Thyroid gland (tissue), 4 donors: ENCODE measurements at regions not wholly inside any gene's neighbourhood (a gene's known extent, or its start where the extent isn't known, plus 50 kb on each side); places are given as distances from the start of the nearest gene placed in this dataset.

ENCODE experiments used
- DNase-seq, 2 donors: peaks; one replicate each; pipeline ENCODE4 v3.0.0-alpha.2; 2019
- H3K27ac ChIP-seq, 3 donors: fragments of 200-600 bp; sonication (generic); 1 replicate in 2 of 3; 2 replicates in 1 of 3; pipeline ENCODE4 v1.5.1; 2016 to 2019; ENCODE audit warnings: mild to moderate bottlenecking in 1 of 3, moderate library complexity in 1 of 3
- H3K27me3 ChIP-seq: fragments of 200-600 bp; sonication (generic); one replicate; pipeline ENCODE4 v1.5.1; 2019
- H3K36me3 ChIP-seq, 2 donors: fragments of 200-600 bp; sonication (generic); one replicate each; pipeline ENCODE4 v1.5.1; 2016 to 2019
- H3K4me1 ChIP-seq, 2 donors: fragments of 200-600 bp; sonication (generic); one replicate each; pipeline ENCODE4 v1.5.1; 2017 to 2019
- H3K4me3 ChIP-seq, 3 donors: fragments of 200-600 bp; sonication (generic); replicated peaks in 1 of 3; 1 replicate in 2 of 3; 2 replicates in 1 of 3; pipeline ENCODE4 v1.5.1; 2016; ENCODE audit warnings: mild to moderate bottlenecking in 1 of 3
- H3K9me3 ChIP-seq: fragments of 200-600 bp; sonication (generic); one replicate; pipeline ENCODE4 v1.5.1; 2017
- POLR2A ChIP-seq, 2 donors: fragments of 450-650 bp; IDR thresholded peaks; one replicate each; pipeline ENCODE4 v1.6.1; 2017; ENCODE audit warnings: antibody characterized with exemption in 2 of 2, mild to moderate bottlenecking in 2 of 2, moderate library complexity in 1 of 2
- WGBS, 2 donors: methylation state at CpG; one replicate each; pipeline ENCODE4 v1.1.5; 2017; 5-methylcytosine and 5-hydroxymethylcytosine counted together
- intact Hi-C: fragments of 100-400 bp; cut with DNase I; formaldehyde crosslinking; loops from one replicate; pipeline ENCODE4 v1.15.1; 2023
- TF ChIP-seq, protein P1 (sequence below), 6 experiments: fragments of 200-600 bp in 3 of 6; fragments of 450-650 bp in 3 of 6; sonication (generic) in 3 of 6; IDR thresholded peaks; one replicate each; pipeline ENCODE4 v1.5.1; 2016 to 2019; ENCODE audit warnings: antibody characterized with exemption in 6 of 6, mild to moderate bottlenecking in 2 of 6, inconsistent platforms in 1 of 6, moderate library complexity in 1 of 6

DNA sequence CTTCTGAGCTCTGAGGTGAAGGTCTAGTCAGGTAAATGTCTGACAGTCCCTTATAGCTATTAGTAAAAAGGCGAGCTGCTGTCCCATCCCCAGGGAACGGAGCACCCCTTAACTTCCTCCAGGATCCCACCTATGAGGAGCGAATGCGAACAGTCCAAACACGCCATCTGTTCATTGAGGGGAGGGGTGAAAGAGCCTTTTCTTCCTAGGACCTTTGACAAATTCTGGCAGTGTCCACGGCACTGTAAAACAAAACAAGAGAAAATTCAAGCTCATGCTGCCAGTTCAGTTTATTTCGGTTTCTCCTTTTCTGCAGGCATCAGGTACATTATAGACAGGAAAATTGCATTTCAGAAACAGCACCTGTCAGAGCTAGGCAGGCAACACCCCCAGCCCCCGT is 253.8 kb upstream of the CADM1 start:
- Histone ChIP-seq H3K9me3 (no peaks in the 10 kb centered on the region), H3K36me3 (no peaks in the 10 kb centered on the region), H3K27me3 (no peaks in the 10 kb centered on the region), H3K4me1 (peaks cover 5 to 8% of the 10 kb centered on the region in 2 donors), H3K27ac (no peak overlapping the region), H3K4me3 (no peak overlapping the region)
- no peak for TF ChIP-seq POLR2A (IDR thresholded peaks at IDR 0.05)
- TF ChIP-seq, protein P1, sequence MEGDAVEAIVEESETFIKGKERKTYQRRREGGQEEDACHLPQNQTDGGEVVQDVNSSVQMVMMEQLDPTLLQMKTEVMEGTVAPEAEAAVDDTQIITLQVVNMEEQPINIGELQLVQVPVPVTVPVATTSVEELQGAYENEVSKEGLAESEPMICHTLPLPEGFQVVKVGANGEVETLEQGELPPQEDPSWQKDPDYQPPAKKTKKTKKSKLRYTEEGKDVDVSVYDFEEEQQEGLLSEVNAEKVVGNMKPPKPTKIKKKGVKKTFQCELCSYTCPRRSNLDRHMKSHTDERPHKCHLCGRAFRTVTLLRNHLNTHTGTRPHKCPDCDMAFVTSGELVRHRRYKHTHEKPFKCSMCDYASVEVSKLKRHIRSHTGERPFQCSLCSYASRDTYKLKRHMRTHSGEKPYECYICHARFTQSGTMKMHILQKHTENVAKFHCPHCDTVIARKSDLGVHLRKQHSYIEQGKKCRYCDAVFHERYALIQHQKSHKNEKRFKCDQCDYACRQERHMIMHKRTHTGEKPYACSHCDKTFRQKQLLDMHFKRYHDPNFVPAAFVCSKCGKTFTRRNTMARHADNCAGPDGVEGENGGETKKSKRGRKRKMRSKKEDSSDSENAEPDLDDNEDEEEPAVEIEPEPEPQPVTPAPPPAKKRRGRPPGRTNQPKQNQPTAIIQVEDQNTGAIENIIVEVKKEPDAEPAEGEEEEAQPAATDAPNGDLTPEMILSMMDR (IDR thresholded peaks at IDR 0.05): no peak
- 94% methylated on average over 8 of the region's 8 CpGs for WGBS, 2 donors
- intact Hi-C loops: no loop called here
- DNase-seq: no peak

DNA sequence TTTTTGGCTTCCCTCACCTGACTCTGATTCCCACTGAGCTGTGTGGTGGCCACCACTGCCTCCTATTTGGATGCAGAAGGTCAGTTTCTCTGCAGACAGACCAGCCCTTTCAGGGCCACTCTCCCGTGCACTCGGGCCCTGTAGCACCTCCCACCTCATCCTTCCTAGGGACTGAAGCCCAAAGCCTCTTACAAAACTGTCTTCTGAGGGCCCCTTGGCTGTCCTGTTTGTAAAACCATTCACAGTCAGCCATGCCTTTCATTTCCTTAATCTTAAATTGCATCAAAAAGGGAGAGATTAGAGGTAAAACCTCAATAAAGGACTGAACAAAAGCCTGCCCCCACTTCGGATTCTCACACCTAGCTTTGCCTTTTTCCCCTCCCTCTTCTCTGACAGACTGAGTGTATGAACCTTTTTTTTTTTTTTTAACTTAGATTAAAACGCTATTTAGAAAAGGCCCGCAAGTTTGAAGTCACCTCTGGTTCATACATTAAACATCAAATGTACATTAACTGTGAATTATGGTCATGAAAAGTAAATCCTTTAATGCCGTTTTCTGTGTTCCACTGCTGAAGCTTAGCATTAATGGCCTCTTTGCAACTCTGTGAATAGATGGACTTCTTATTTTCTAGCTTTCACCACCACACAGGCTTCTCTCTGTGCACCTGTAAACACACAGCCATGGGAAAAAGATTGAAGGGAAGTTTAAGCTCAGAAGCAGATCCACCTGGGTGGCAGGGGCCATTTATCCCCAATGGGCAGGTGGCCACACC is 247.2 kb upstream of the CADM1 start:
- 66 to 67% methylated on average over 6 of the region's 6 CpGs for WGBS, 2 donors
- Histone ChIP-seq H3K36me3 (no peaks in the 10 kb centered on the region), H3K9me3 (no peaks in the 10 kb centered on the region), H3K4me1 (peaks cover 0 to 6% of the 10 kb centered on the region in 2 donors), H3K4me3 (no peak overlapping the region), H3K27ac (no peak overlapping the region), H3K27me3 (no peaks in the 10 kb centered on the region)
- TF ChIP-seq, protein P1 (IDR thresholded peaks at IDR 0.05): no peak
- TF ChIP-seq POLR2A (IDR thresholded peaks at IDR 0.05): no peak
- DNase-seq: no peak
- intact Hi-C loops: no loop called here

DNA sequence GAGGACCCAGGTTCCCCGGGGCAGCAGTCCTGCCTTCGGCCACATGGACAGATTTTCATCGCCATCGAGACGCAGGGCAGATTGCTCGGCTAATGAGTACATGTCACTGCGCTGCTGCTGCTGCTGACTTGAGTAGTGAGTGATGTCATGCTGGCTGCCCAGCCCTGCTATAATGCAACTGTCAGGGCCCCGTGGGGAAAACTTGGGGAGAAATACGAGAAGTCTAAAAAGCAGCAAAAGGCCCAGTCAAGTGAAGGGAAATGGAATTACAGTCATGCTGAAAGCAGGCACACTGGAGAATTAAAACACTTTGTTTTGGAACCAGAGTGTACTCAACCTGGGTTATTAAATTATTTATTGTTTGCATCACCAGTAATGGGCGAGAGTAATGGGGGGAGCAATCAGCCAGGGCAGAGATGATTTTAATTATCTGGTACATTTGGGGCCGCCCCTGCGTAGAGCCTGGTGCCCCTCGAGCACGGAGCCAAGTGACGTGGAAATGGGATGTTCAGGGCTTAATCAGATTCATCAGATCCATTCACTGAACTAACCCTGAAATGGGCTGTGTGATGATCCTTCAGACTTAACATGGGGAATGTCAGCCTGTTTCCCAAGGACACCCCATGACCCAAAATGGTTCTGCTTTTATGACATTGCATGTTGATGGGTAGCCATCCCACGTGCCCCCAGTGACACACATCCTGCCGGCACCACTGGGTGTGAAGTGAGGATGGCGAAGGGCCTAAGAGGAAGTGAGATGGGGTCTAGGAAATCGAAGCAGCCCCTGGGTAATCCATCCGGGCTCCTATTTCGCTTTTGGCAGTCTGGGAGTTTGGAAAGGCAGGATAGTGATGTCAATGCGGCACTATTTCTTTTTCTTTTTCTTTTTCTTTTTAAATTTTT is 241.6 kb upstream of the CADM1 start:
- no peaks in the 10 kb centered on the region for H3K36me3 ChIP-seq
- intact Hi-C loops: no loop called here
- WGBS, 2 donors: 83 to 85% methylated on average over 22 of the region's 22 CpGs

DNA sequence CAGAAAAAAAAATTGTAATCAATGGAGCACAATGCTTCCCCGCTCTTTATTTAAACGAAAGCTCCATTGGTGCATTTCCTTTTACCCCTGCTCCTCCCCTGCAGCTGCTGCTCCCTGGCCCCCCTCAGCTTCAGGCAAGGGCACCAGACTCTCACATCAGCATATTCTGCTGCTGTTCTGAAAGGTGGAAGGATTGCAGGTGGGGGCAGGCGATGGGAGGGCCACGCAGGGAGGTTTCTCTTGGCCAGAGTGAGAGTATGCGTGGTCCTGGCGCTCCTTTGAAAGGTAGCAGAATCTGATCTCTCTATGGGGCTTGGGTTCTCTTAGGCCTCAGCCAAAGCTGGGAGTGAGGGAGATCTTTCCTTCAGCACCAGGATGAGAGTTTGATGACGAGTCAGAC is 240.9 kb upstream of the CADM1 start:
- TF ChIP-seq POLR2A (IDR thresholded peaks at IDR 0.05): no peak
- TF ChIP-seq, protein P1 (IDR thresholded peaks at IDR 0.05): no peak
- no peaks in the 10 kb centered on the region for H3K9me3 ChIP-seq
- H3K4me1 ChIP-seq: peaks cover 0 to 6% of the 10 kb centered on the region in 2 donors
- no peak for DNase-seq
- H3K27me3 ChIP-seq: no peaks in the 10 kb centered on the region
- no peak overlapping the region for H3K27ac ChIP-seq
- 76 to 89% methylated on average over 7 of the region's 7 CpGs for WGBS, 2 donors
- no peak overlapping the region for H3K4me3 ChIP-seq
- H3K36me3 ChIP-seq: no peaks in the 10 kb centered on the region
- intact Hi-C loops: no loop called here

More for the DNA sequence above, 241.6 kb upstream of the CADM1 start:
- Histone ChIP-seq H3K27me3 (no peaks in the 10 kb centered on the region), H3K4me3 (no peak overlapping the region), H3K9me3 (no peaks in the 10 kb centered on the region), H3K27ac (no peak overlapping the region), H3K4me1 (peaks cover 0 to 6% of the 10 kb centered on the region in 2 donors)
- DNase-seq: no peak
- no peak for TF ChIP-seq POLR2A (IDR thresholded peaks at IDR 0.05)
- TF ChIP-seq, protein P1 (IDR thresholded peaks at IDR 0.05): no peak

DNA sequence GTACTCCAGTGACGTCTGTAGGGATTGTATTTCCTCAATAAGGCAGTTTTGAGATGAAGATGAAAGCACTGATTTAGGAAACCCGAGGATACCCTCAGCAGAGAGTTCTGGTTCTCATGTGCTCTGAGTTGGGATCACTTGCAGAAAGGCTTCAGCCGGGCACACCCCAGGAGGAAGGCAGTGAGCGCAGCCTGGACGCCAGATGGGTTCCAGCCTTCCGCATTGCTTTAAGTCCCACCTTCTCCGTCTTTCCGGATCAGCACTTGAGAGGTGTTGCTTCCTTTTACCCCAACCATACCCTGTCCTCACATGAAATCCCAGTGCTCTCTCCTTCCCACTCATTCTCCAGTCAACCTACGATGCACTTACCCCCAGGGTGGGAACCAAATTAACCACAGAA is 239.5 kb upstream of the CADM1 start:
- H3K4me1 ChIP-seq: peaks cover 0 to 6% of the 10 kb centered on the region in 2 donors
- no peaks in the 10 kb centered on the region for H3K9me3 ChIP-seq
- no peak overlapping the region for H3K27ac ChIP-seq
- no peak overlapping the region for H3K4me3 ChIP-seq
- intact Hi-C loops: no loop called here
- no peaks in the 10 kb centered on the region for H3K36me3 ChIP-seq
- DNase-seq: no peak
- no peaks in the 10 kb centered on the region for H3K27me3 ChIP-seq
- no peak for TF ChIP-seq POLR2A (IDR thresholded peaks at IDR 0.05)
- TF ChIP-seq, protein P1 (IDR thresholded peaks at IDR 0.05): no peak
- WGBS, 2 donors: 90 to 93% methylated on average over 9 of the region's 9 CpGs
